Suprapubic skin (tissue), 4 donors: ENCODE measurements at regions not wholly inside any gene's neighbourhood (a gene's known extent, or its start where the extent isn't known, plus 50 kb on each side); places are given as distances from the start of the nearest gene placed in this dataset.
"Not testable (repeated sequence)": the region's sequence is repeated elsewhere in the genome, so short reads cannot be mapped to it uniquely, and the experiment has no call there.

Source experiments
- DNase-seq, 2 donors: peaks; one replicate each; pipeline ENCODE4 v3.0.0-alpha.2; 2019; ENCODE audit warnings: low spot score in 2 of 2
- H3K27ac ChIP-seq: fragments of 200-600 bp; sonication (generic); one replicate; pipeline ENCODE4 v1.5.1; 2019
- H3K27me3 ChIP-seq: fragments of 200-600 bp; sonication (generic); one replicate; pipeline ENCODE4 v1.5.1; 2019
- H3K36me3 ChIP-seq: fragments of 200-600 bp; sonication (generic); one replicate; pipeline ENCODE4 v1.5.1; 2019
- H3K4me1 ChIP-seq: fragments of 200-600 bp; sonication (generic); one replicate; pipeline ENCODE4 v1.5.1; 2019
- H3K4me3 ChIP-seq: fragments of 200-600 bp; sonication (generic); one replicate; pipeline ENCODE4 v1.5.1; 2019; ENCODE audit warnings: mild to moderate bottlenecking
- H3K9me3 ChIP-seq: fragments of 200-600 bp; sonication (generic); one replicate; pipeline ENCODE4 v1.5.1; 2019
- CTCF ChIP-seq, 2 donors: fragments of 200-600 bp in 1 of 2; fragments of 450-650 bp in 1 of 2; sonication (generic) in 1 of 2; IDR thresholded peaks; one replicate each; pipeline ENCODE4 v1.5.1; 2016 to 2019; ENCODE audit warnings: antibody characterized with exemption in 2 of 2, mild to moderate bottlenecking in 1 of 2, moderate library complexity in 1 of 2
- EP300 ChIP-seq: sonication (generic); formaldehyde crosslinking; IDR thresholded peaks from one replicate; pipeline ENCODE4 v1.6.1; 2017; ENCODE audit warnings: antibody characterized with exemption
- POLR2A ChIP-seq, 2 donors: fragments of 450-650 bp; IDR thresholded peaks; one replicate each; pipeline ENCODE4 v1.6.1; 2017; ENCODE audit warnings: antibody characterized with exemption in 2 of 2, mild to moderate bottlenecking in 2 of 2, moderate library complexity in 2 of 2
- POLR2AphosphoS5 ChIP-seq, 3 donors: sonication (generic); formaldehyde crosslinking; IDR thresholded peaks; one replicate each; pipeline ENCODE4 v1.6.1; 2017; ENCODE audit warnings: antibody characterized with exemption in 3 of 3
- WGBS: methylation state at CpG from one replicate; pipeline ENCODE4 v1.1.5; 2018; 5-methylcytosine and 5-hydroxymethylcytosine counted together

- no peaks in the 10 kb centered on the region for H3K4me1 ChIP-seq
- no peak overlapping the region for H3K27ac ChIP-seq
- H3K36me3 ChIP-seq = no peaks in the 10 kb centered on the region
- no peak overlapping the region for H3K4me3 ChIP-seq
- TF ChIP-seq EP300 (no peak), POLR2A (IDR thresholded peaks at IDR 0.05) (no peak), POLR2AphosphoS5 (IDR thresholded peaks at IDR 0.05) (no peak), CTCF (IDR thresholded peaks at IDR 0.05) (no peak)
- H3K9me3 ChIP-seq = no peaks in the 10 kb centered on the region
- WGBS = 92% methylated on average over 1 of the region's 1 CpG
- H3K27me3 ChIP-seq = no peaks in the 10 kb centered on the region
- DNase-seq = no peak
Observed at GRCh38 chr3:139132976-139133375, 88.3 kb upstream of the PRR23C start.

- Histone ChIP-seq H3K36me3 (no peaks in the 10 kb centered on the region), H3K4me1 (no peaks in the 10 kb centered on the region), H3K27ac (no peak overlapping the region), H3K9me3 (no peaks in the 10 kb centered on the region), H3K27me3 (no peaks in the 10 kb centered on the region), H3K4me3 (no peak overlapping the region)
- TF ChIP-seq POLR2A (IDR thresholded peaks at IDR 0.05) = no peak
- no peak for TF ChIP-seq POLR2AphosphoS5 (IDR thresholded peaks at IDR 0.05)
- no peak for TF ChIP-seq CTCF (IDR thresholded peaks at IDR 0.05)
- no peak for TF ChIP-seq EP300
- WGBS = 87% methylated on average over 2 of the region's 2 CpGs
- DNase-seq = no peak
Observed at GRCh38 chr3:139134678-139135372, 90.1 kb upstream of the PRR23C start.

- Histone ChIP-seq H3K9me3 (no peaks in the 10 kb centered on the region), H3K4me3 (no peak overlapping the region), H3K27ac (no peak overlapping the region), H3K27me3 (no peaks in the 10 kb centered on the region), H3K36me3 (no peaks in the 10 kb centered on the region), H3K4me1 (no peaks in the 10 kb centered on the region)
- TF ChIP-seq EP300 (no peak), POLR2AphosphoS5 (IDR thresholded peaks at IDR 0.05) (no peak)
- no peak for DNase-seq
Observed at GRCh38 chr3:139135657-139136056, 91.0 kb upstream of the PRR23C start.

- Histone ChIP-seq H3K9me3 (no peaks in the 10 kb centered on the region), H3K4me3 (no peak overlapping the region), H3K27ac (no peak overlapping the region), H3K36me3 (no peaks in the 10 kb centered on the region), H3K4me1 (no peaks in the 10 kb centered on the region), H3K27me3 (no peaks in the 10 kb centered on the region)
- TF ChIP-seq EP300 = no peak
- TF ChIP-seq POLR2A (IDR thresholded peaks at IDR 0.05) = no peak
- TF ChIP-seq POLR2AphosphoS5 (IDR thresholded peaks at IDR 0.05) = no peak
- TF ChIP-seq CTCF (IDR thresholded peaks at IDR 0.05) = no peak
- WGBS = 63% methylated on average over 7 of the region's 7 CpGs
- DNase-seq = no peak
Observed at GRCh38 chr3:139136469-139137202, 91.9 kb upstream of the PRR23C start.

GRCh38 chr3:139140553-139140952, 95.9 kb upstream of the PRR23C start:
- Histone ChIP-seq H3K27ac (no peak overlapping the region), H3K9me3 (no peaks in the 10 kb centered on the region), H3K4me1 (no peaks in the 10 kb centered on the region), H3K36me3 (no peaks in the 10 kb centered on the region), H3K27me3 (no peaks in the 10 kb centered on the region), H3K4me3 (no peak overlapping the region)
- TF ChIP-seq POLR2A (IDR thresholded peaks at IDR 0.05) (no peak), EP300 (no peak), CTCF (IDR thresholded peaks at IDR 0.05) (no peak), POLR2AphosphoS5 (IDR thresholded peaks at IDR 0.05) (no peak)
- no peak for DNase-seq

- not testable (repeated sequence) for H3K4me1 ChIP-seq, H3K9me3 ChIP-seq, DNase-seq, H3K27ac ChIP-seq, H3K36me3 ChIP-seq, H3K4me3 ChIP-seq, H3K27me3 ChIP-seq
- 73% methylated on average over 4 of the region's 4 CpGs for WGBS
Observed at GRCh38 chr3:139145980-139146379, 101.3 kb upstream of the PRR23C start.
